Trophoblast cell (in vitro differentiated cells and primary cell): ENCODE measurements at regions not wholly inside any gene's neighbourhood (a gene's known extent, or its start where the extent isn't known, plus 50 kb on each side); places are given as distances from the start of the nearest gene placed in this dataset.

Experiments
- DNase-seq, 2 donors: peaks; one replicate each; pipeline ENCODE4 v3.0.0-alpha.2; 2016
- H2AFZ ChIP-seq: 2 replicates; pipeline ENCODE4 v1.6.1; 2013; ENCODE audit warnings: low read length, moderate library complexity, mild to moderate bottlenecking; ENCODE audit not compliant: insufficient read depth, poor library complexity
- H2AK5ac ChIP-seq: 2 replicates; pipeline ENCODE4 v1.6.1; 2013; ENCODE audit warnings: mild to moderate bottlenecking, low read length
- H2BK120ac ChIP-seq: 2 replicates; pipeline ENCODE4 v1.6.1; 2013; ENCODE audit warnings: low read length, mild to moderate bottlenecking, moderate library complexity; ENCODE audit not compliant: insufficient read depth, poor library complexity
- H2BK12ac ChIP-seq: 2 replicates; pipeline ENCODE4 v1.6.1; 2013; ENCODE audit warnings: mild to moderate bottlenecking, low read length, moderate library complexity
- H2BK5ac ChIP-seq: 2 replicates; pipeline ENCODE4 v1.6.1; 2013; ENCODE audit warnings: low read length, low read depth, moderate library complexity, mild to moderate bottlenecking; ENCODE audit not compliant: poor library complexity
- H3K14ac ChIP-seq: 2 replicates; pipeline ENCODE4 v1.6.1; 2013; ENCODE audit warnings: mild to moderate bottlenecking, low read length
- H3K18ac ChIP-seq: 2 replicates; pipeline ENCODE4 v1.6.1; 2013; ENCODE audit warnings: mild to moderate bottlenecking, low read length
- H3K23ac ChIP-seq: 2 replicates; pipeline ENCODE4 v1.6.1; 2013; ENCODE audit warnings: low read length
- H3K27ac ChIP-seq: 2 replicates; pipeline ENCODE4 v1.5.1; 2013; ENCODE audit warnings: low read depth, mild to moderate bottlenecking, inconsistent platforms, low read length, moderate library complexity
- H3K27me3 ChIP-seq: 2 replicates; pipeline ENCODE4 v1.6.1; 2013; ENCODE audit warnings: inconsistent platforms, mild to moderate bottlenecking, low read length, moderate library complexity; ENCODE audit not compliant: insufficient read depth
- H3K36me3 ChIP-seq, 2 experiments: 1 replicate in 1 of 2; 2 replicates in 1 of 2; pipeline ENCODE4 v1.6.1; 2013; ENCODE audit warnings: low read length in 2 of 2, mild to moderate bottlenecking in 2 of 2, moderate library complexity in 1 of 2; ENCODE audit not compliant: insufficient read depth in 2 of 2, control insufficient read depth in 1 of 2
- H3K4ac ChIP-seq: 2 replicates; pipeline ENCODE4 v1.6.1; 2013; ENCODE audit warnings: low read depth, mild to moderate bottlenecking, low read length, moderate library complexity
- H3K4me1 ChIP-seq, 2 experiments: 1 replicate in 1 of 2; 2 replicates in 1 of 2; pipeline ENCODE4 v1.6.1; 2013; ENCODE audit warnings: low read length in 2 of 2, mild to moderate bottlenecking in 2 of 2, moderate library complexity in 1 of 2; ENCODE audit not compliant: insufficient read depth in 2 of 2, control insufficient read depth in 1 of 2
- H3K4me2 ChIP-seq: 2 replicates; pipeline ENCODE4 v1.6.1; 2013; ENCODE audit warnings: inconsistent platforms, mild to moderate bottlenecking, low read length, moderate library complexity
- H3K4me3 ChIP-seq: 2 replicates; pipeline ENCODE4 v1.5.1; 2013; ENCODE audit warnings: mild to moderate bottlenecking, low read depth, low read length, inconsistent platforms
- H3K79me1 ChIP-seq: one replicate; pipeline ENCODE4 v1.6.1; 2013; ENCODE audit warnings: low read length
- H3K79me2 ChIP-seq: 2 replicates; pipeline ENCODE4 v1.6.1; 2013; ENCODE audit warnings: low read length, mild to moderate bottlenecking; ENCODE audit not compliant: control insufficient read depth, insufficient read depth, poor library complexity
- H3K9ac ChIP-seq: 2 replicates; pipeline ENCODE4 v1.6.1; 2013; ENCODE audit warnings: mild to moderate bottlenecking, low read length
- H3K9me3 ChIP-seq: 2 replicates; pipeline ENCODE4 v1.6.1; 2013; ENCODE audit warnings: low read depth, mild to moderate bottlenecking, control low read depth, inconsistent platforms, low read length; ENCODE audit not compliant: insufficient read depth
- H4K12ac ChIP-seq: 2 replicates; pipeline ENCODE4 v1.6.1; 2013; ENCODE audit warnings: low read depth, mild to moderate bottlenecking, low read length, moderate library complexity
- H4K8ac ChIP-seq: 2 replicates; pipeline ENCODE4 v1.6.1; 2013; ENCODE audit warnings: low read depth, mild to moderate bottlenecking, low read length, moderate library complexity
- H4K91ac ChIP-seq: one replicate; pipeline ENCODE4 v1.6.1; 2013; ENCODE audit warnings: low read depth, mild to moderate bottlenecking, low read length, moderate library complexity
- WGBS: extraction: QIAGEN DNeasy Blood & Tissue Kit; methylation state at CpG from one replicate; pipeline ENCODE4 v1.1.7; 2013; ENCODE audit warnings: missing lambda C conversion rate; ENCODE audit not compliant: insufficient read length, insufficient coverage; ENCODE audit errors: extremely low coverage; 5-methylcytosine and 5-hydroxymethylcytosine counted together

DNA sequence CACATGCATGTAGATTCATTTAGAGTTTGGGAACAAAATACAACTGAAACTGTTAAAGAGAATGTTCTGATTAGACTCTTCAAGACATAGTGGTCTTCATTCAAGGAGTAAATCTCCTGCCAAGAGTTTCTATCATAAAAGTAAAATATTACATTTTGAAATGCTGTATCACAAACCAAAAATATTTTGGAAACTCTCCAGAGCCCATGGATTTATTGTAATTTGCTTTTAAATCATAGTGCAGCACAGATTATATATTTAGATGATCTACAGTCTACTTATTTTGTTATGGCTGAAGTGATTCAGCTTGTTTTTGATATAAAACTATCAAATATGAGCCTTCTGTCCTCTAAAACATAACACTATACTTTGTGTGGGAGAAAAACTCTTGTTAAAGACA, 105.3 kb downstream of the DISP1 start:
- Histone ChIP-seq H3K4me1 (no peaks in the 10 kb centered on the region), H4K91ac (no peak overlapping the region), H2BK12ac (no peak overlapping the region), H3K27ac (no peak overlapping the region), H2AFZ (no peak overlapping the region), H3K14ac (no peak overlapping the region), H2BK120ac (no peak overlapping the region), H3K79me1 (no peaks in the 10 kb centered on the region), H4K8ac (no peak overlapping the region), H3K4me2 (no peak overlapping the region), H3K4ac (no peak overlapping the region), H3K23ac (no peak overlapping the region), H3K4me3 (no peak overlapping the region), H4K12ac (no peak overlapping the region), H3K36me3 (peaks cover 0 to 2% of the 10 kb centered on the region in 2 experiments), H3K9me3 (peaks cover 1% of the 10 kb centered on the region), H2AK5ac (no peak overlapping the region), H2BK5ac (no peak overlapping the region), H3K79me2 (no peaks in the 10 kb centered on the region), H3K9ac (no peak overlapping the region), H3K27me3 (no peaks in the 10 kb centered on the region), H3K18ac (no peak overlapping the region)
- no peak for DNase-seq

- no CpG with 5 or more reads among the region's 1 CpG for WGBS
- H3K4me1 ChIP-seq, result peaks cover 0 to 2% of the 10 kb centered on the region in 2 experiments
These were observed 107.1 kb downstream of the DISP1 start for GRCh38 chr1:222921945-222922344.

DNA sequence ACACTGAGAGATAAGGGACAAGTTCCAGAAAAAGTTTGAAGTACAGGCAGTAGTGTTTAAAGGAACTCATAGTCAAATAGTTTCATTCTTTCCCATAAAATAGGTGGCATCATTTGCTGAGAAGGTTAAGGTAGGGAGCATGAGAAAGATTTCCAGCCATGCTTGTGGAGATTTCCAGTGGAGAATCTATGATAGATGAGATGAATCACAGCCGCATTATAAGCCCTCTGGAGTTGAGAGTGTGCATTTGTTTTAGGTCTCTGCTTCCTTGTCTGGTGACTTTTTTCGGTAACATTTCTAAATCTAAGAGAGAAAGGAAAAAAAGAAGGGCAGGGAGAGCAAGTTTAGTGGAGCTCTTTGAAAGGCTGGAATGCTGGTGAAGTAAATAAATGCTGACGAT, 108.7 kb downstream of the DISP1 start:
- Histone ChIP-seq H2BK120ac (no peak overlapping the region), H3K27ac (no peak overlapping the region), H3K4ac (no peak overlapping the region), H2AK5ac (no peak overlapping the region), H3K27me3 (no peaks in the 10 kb centered on the region), H2BK12ac (no peak overlapping the region), H3K14ac (no peak overlapping the region), H3K79me2 (no peaks in the 10 kb centered on the region), H4K12ac (no peak overlapping the region), H3K36me3 (no peaks in the 10 kb centered on the region), H3K23ac (no peak overlapping the region), H4K91ac (no peak overlapping the region), H3K9ac (no peak overlapping the region), H3K79me1 (no peaks in the 10 kb centered on the region), H3K4me2 (no peak overlapping the region), H4K8ac (no peak overlapping the region), H3K4me1 (peaks cover 0 to 2% of the 10 kb centered on the region in 2 experiments), H3K18ac (no peak overlapping the region), H2BK5ac (no peak overlapping the region), H3K9me3 (peaks cover 1% of the 10 kb centered on the region), H3K4me3 (no peak overlapping the region), H2AFZ (no peak overlapping the region)
- no peak for DNase-seq
- WGBS, result no CpG with 5 or more reads among the region's 3 CpGs

More at GRCh38 chr1:222921945-222922344, 107.1 kb downstream of the DISP1 start:
- Histone ChIP-seq H3K4me3 (no peak overlapping the region), H3K9me3 (peaks cover 1% of the 10 kb centered on the region), H2BK120ac (no peak overlapping the region), H3K27me3 (no peaks in the 10 kb centered on the region), H3K9ac (no peak overlapping the region), H3K18ac (no peak overlapping the region), H3K36me3 (peaks cover 0 to 2% of the 10 kb centered on the region in 2 experiments), H4K12ac (no peak overlapping the region), H2BK12ac (no peak overlapping the region), H3K79me1 (no peaks in the 10 kb centered on the region), H4K8ac (no peak overlapping the region), H3K14ac (no peak overlapping the region), H2BK5ac (no peak overlapping the region), H3K27ac (no peak overlapping the region), H3K23ac (no peak overlapping the region), H3K79me2 (no peaks in the 10 kb centered on the region), H2AFZ (no peak overlapping the region), H4K91ac (no peak overlapping the region), H3K4ac (no peak overlapping the region), H3K4me2 (no peak overlapping the region), H2AK5ac (no peak overlapping the region)
- DNase-seq, result no peak

- Histone ChIP-seq H3K14ac (no peak overlapping the region), H4K12ac (no peak overlapping the region), H3K36me3 (no peaks in the 10 kb centered on the region), H3K27ac (no peak overlapping the region), H2AFZ (no peak overlapping the region), H3K4me2 (no peak overlapping the region), H3K4me1 (peaks cover 0 to 2% of the 10 kb centered on the region in 2 experiments), H3K4ac (no peak overlapping the region), H4K8ac (no peak overlapping the region), H3K4me3 (no peak overlapping the region), H2BK12ac (no peak overlapping the region), H3K9me3 (no peaks in the 10 kb centered on the region), H2AK5ac (no peak overlapping the region), H3K9ac (no peak overlapping the region), H4K91ac (no peak overlapping the region), H3K18ac (no peak overlapping the region), H3K79me1 (no peaks in the 10 kb centered on the region), H3K23ac (no peak overlapping the region), H2BK120ac (no peak overlapping the region), H3K27me3 (no peaks in the 10 kb centered on the region), H2BK5ac (no peak overlapping the region), H3K79me2 (no peaks in the 10 kb centered on the region)
- DNase-seq, result no peak
These were observed 109.4 kb downstream of the DISP1 start for GRCh38 chr1:222924136-222924706.
